Astrocyte (in vitro differentiated cells and primary cell): ENCODE measurements at regions not wholly inside any gene's neighbourhood (a gene's known extent, or its start where the extent isn't known, plus 50 kb on each side); places are given as distances from the start of the nearest gene placed in this dataset.

ENCODE experiments used
- CTCF ChIP-seq: IDR thresholded peaks from 2 replicates; pipeline ENCODE4 v1.5.1; 2011; ENCODE audit warnings: low read depth, mild to moderate bottlenecking, inconsistent platforms, low read length, moderate library complexity; ENCODE audit not compliant: insufficient read depth
- EZH2 ChIP-seq: IDR thresholded peaks from 2 replicates; pipeline ENCODE4 v1.6.1; 2012; ENCODE audit warnings: mild to moderate bottlenecking, low read length, inconsistent platforms; ENCODE audit not compliant: insufficient read depth

- TF ChIP-seq CTCF (no peak), EZH2 (no peak)
Measured at GRCh38 chr2:8089596-8089995, 592.3 kb upstream of the ID2 start.
